Coronary artery (tissue), 2 donors: ENCODE measurements at regions not wholly inside any gene's neighbourhood (a gene's known extent, or its start where the extent isn't known, plus 50 kb on each side); places are given as distances from the start of the nearest gene placed in this dataset.
A peak's percentile ranks its signal among the peaks of the same experiment; 100 is the strongest.

Source experiments
- DNase-seq: peaks from one replicate; pipeline ENCODE4 v3.0.0-alpha.2; 2017; ENCODE audit warnings: low spot score
- H3K27ac ChIP-seq, 2 donors: fragments of 200-600 bp; sonication (generic); one replicate each; pipeline ENCODE4 v1.5.1; 2016 to 2019
- H3K4me3 ChIP-seq: fragments of 200-600 bp; sonication (generic); 2 replicates; pipeline ENCODE4 v1.5.1; 2016; ENCODE audit warnings: mild to moderate bottlenecking, moderate library complexity
- TF ChIP-seq, protein P1 (sequence below): fragments of 200-600 bp; sonication (generic); IDR thresholded peaks from one replicate; pipeline ENCODE4 v1.5.1; 2019; ENCODE audit warnings: antibody characterized with exemption

DNA sequence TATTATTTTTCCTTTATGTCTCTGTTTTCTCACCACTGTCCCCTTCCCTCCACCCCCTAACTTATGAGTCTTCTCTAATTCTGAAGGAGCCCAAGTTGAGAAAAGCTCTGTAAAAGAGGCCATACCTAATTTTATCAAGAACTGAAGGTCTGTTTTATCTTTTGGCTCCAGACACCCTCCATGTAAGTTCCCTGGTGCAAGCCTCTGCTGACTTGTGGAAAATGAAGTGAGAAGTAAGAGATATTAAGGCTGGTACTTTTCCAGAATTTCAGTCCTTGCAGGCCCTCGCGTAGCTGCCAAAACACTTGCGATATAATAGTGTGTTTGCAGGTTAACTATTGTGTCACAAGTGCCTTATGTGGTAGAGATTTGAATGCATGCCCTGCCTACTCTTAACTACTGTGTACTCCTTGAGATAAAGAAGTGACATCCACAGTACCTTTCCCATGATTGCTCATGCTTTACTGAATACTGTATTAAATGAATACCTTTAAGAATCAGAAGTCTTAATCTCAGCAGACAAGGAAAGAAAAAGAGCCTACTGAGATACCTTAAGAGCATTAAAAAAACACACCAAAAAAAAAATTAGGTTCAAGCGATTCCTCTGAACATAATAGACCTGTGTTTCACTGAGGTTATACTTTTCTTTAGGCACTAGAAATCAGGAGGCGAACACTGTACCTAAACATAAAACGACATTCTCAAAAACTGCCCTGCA is 143.6 kb upstream of the ZNF184 start:
- TF ChIP-seq, protein P1, sequence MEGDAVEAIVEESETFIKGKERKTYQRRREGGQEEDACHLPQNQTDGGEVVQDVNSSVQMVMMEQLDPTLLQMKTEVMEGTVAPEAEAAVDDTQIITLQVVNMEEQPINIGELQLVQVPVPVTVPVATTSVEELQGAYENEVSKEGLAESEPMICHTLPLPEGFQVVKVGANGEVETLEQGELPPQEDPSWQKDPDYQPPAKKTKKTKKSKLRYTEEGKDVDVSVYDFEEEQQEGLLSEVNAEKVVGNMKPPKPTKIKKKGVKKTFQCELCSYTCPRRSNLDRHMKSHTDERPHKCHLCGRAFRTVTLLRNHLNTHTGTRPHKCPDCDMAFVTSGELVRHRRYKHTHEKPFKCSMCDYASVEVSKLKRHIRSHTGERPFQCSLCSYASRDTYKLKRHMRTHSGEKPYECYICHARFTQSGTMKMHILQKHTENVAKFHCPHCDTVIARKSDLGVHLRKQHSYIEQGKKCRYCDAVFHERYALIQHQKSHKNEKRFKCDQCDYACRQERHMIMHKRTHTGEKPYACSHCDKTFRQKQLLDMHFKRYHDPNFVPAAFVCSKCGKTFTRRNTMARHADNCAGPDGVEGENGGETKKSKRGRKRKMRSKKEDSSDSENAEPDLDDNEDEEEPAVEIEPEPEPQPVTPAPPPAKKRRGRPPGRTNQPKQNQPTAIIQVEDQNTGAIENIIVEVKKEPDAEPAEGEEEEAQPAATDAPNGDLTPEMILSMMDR, result no peak
- no peak overlapping the region for H3K4me3 ChIP-seq
- DNase-seq, result no peak
- H3K27ac ChIP-seq, result no peak overlapping the region

DNA sequence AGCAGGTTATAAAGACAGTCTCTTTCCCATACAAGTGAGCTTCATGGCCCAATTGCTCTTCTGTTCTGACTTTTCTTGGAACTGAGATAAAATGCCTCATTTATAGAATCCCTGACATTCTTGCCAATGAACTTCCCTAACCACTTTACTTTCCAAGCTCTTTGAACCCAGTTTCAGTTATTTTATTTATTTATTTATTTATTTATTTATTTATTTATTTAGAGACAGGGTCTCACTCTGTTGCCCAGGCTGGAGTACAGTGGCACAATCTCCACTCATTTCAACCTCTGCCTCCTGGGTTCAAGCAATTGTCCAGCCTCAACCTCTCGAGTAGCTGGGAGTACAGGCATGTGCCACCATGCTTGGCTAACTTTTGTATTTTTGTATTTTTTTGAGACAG is 138.5 kb upstream of the ZNF184 start:
- TF ChIP-seq, protein P1, result no peak
- Histone ChIP-seq H3K27ac (no peak overlapping the region), H3K4me3 (no peak overlapping the region)
- no peak for DNase-seq

DNA sequence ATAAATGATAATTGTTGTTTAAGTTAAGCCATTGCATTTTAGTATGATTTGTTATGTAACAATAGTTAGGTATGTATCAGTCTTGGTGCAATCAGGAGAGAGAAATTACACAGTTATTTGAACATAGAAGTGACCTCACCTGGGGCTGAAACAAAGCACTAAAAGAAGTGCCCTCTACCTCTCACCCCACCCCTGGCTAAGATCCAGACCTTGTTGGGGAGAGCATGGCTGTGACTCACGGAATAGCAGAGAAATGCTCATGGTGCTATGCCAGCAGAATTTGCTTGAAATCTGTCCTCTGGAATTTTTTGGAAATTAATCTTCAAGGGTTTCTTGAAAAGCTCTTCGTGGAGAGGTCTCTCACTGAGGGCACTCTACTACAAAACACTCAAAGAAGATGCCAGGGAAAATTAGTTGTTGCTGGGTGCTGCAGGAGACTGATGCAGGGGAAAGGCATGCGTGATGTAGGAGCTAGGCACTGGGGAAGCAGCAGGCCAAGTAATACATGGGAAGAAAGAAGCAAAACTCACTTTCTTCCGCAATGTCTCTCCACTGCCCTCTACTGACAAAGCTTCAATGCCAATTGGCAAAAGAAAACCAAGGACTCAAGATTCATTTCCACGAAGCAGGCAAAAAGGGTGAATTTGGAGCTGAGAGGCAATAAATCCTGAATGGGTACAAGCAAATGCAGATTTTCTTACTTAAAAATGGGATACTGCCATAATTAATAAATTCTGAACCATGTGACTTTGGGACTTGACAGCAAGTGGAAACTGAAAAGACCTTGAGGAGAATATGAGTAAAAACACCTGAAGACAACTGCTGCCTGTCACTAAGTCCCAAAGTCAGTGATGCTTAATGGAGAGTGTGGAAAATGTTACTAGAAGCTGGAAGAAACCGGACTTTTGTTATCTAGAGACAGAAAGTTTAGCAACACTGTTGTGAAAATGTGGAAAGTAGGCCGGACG is 136.3 kb upstream of the ZNF184 start:
- Histone ChIP-seq H3K27ac (no peak overlapping the region), H3K4me3 (no peak overlapping the region)
- TF ChIP-seq, protein P1, result no peak
- DNase-seq, result no peak

DNA sequence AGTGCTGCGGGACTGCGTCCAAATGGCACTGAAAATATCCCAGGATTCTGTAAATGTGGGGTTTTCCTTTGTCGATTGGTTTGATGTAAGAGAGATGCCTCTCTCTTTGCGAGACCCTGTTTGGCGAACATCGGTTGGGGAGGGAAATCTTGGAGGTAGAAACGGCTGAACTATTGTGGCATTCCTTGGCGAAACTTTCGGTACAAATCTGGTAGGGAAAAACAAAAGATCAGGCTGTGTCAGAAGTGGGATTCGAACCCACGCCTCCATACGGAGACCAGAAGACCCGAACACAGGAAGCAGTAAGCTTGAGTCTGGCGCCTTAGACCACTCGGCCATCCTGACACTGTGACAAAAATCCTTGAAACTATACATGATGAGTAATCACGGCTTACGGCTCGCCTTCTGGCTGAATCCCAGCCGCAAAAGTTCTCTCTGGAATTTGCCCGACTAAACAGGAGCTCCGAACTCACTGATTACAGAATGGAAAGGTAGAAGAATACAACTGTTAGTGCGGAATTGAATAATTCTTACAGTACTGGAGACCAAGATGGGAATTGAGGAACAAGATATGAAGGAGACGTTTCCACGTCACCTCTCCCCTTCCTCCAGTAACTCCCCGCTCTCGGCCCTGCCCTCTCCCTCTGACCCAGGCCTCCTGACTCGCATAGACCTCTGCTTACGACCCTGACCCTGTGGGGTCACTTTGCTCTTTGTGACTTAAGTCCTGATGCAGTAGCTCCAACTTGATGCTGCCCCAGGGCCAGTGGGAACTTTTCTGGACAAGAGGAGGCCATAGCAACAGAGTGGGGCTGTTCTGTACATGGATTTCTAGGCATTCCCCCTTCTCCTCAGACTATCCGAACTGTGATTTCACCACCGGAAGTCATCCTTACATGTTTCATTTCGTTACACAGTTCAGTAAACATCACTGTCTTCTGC is 132.8 kb upstream of the ZNF184 start:
- DNase-seq, result no peak
- H3K27ac ChIP-seq, result no peak overlapping the region
- TF ChIP-seq, protein P1, result no peak
- H3K4me3 ChIP-seq, result peak overlapping the region; percentile 42

DNA sequence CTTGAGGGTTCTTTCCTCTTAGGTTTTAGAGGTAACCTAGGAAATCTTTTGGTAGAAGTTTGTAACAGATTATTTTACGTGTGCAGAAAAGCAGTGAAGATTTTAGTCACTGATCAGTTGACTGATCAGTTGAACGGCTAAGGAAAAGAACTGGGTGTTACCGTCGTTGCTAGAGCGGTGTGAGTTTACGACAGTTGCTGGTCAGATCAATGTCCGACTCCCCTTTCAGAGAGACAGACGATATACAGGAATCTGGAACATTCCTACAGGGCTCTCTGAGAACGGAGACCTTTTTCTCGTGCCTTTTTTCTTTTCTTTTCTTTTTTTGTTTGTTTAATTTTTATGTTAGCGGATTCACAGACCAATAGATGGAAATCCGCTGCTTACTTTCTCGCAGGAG is 132.1 kb upstream of the ZNF184 start:
- TF ChIP-seq, protein P1, result no peak
- no peak for DNase-seq
- no peak overlapping the region for H3K27ac ChIP-seq
- H3K4me3 ChIP-seq, result peak overlapping the region; percentile 42

DNA sequence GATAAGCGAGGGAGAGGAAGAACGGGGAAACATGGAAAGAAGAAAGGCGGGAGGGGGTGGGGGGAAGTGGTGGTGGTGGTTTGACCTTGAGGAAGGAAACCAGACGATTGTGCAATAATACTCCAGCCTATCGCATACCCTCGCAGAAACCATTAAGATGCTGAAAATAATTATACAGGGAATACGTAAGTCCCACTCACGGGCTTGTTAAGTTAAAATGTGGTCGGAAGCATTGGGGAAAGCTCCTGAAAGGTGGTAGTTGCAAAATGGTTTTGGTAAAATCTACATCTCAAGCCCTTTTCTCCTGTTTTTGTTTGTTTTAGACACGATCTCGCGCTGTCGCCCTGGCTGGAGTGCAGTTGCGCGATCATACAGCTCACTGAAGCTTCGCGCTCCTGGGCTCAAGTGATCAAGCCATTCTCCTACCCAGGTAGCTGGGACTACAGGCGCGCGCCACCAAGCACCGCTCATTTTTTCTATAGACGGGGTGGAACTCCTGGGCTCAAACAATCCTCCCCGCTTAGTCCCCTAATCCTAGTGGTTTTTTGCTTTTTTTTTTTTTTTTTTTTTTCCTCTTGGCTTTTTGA is 128.9 kb upstream of the ZNF184 start:
- Histone ChIP-seq H3K27ac (no peak overlapping the region), H3K4me3 (no peak overlapping the region)
- TF ChIP-seq, protein P1, result no peak
- no peak for DNase-seq
